PC-3 (cell line): ENCODE measurements at regions not wholly inside any gene's neighbourhood (a gene's known extent, or its start where the extent isn't known, plus 50 kb on each side); places are given as distances from the start of the nearest gene placed in this dataset.

Experiments
- EZH2phosphoT487 ChIP-seq: fragments of 300-600 bp; sonication (generic); IDR thresholded peaks from 2 replicates; pipeline ENCODE4 v1.6.1; 2018; ENCODE audit warnings: mild to moderate bottlenecking, antibody characterized with exemption, low read length, borderline replicate concordance
- TF ChIP-seq, protein P1 (sequence below): fragments of 300-600 bp; sonication (generic); conservative IDR thresholded peaks from 2 replicates; pipeline ENCODE4 v1.5.1; 2017; ENCODE audit warnings: antibody characterized with exemption, low read depth, mild to moderate bottlenecking, low read length

GRCh38 chr13:64855506-64855905 is 2374.6 kb downstream of the PCDH9 start:
- TF ChIP-seq, protein P1, sequence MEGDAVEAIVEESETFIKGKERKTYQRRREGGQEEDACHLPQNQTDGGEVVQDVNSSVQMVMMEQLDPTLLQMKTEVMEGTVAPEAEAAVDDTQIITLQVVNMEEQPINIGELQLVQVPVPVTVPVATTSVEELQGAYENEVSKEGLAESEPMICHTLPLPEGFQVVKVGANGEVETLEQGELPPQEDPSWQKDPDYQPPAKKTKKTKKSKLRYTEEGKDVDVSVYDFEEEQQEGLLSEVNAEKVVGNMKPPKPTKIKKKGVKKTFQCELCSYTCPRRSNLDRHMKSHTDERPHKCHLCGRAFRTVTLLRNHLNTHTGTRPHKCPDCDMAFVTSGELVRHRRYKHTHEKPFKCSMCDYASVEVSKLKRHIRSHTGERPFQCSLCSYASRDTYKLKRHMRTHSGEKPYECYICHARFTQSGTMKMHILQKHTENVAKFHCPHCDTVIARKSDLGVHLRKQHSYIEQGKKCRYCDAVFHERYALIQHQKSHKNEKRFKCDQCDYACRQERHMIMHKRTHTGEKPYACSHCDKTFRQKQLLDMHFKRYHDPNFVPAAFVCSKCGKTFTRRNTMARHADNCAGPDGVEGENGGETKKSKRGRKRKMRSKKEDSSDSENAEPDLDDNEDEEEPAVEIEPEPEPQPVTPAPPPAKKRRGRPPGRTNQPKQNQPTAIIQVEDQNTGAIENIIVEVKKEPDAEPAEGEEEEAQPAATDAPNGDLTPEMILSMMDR, result no peak
- no peak for TF ChIP-seq EZH2phosphoT487
